Testis (tissue), 2 donors: ENCODE measurements at regions not wholly inside any gene's neighbourhood (a gene's known extent, or its start where the extent isn't known, plus 50 kb on each side); places are given as distances from the start of the nearest gene placed in this dataset.

Experiments used
- DNase-seq: peaks from one replicate; pipeline ENCODE4 v3.0.0-alpha.2; 2019
- H3K27ac ChIP-seq, 2 donors: fragments of 200-600 bp; sonication (generic); one replicate each; pipeline ENCODE4 v1.5.1; 2019
- H3K27me3 ChIP-seq: fragments of 200-600 bp; sonication (generic); one replicate; pipeline ENCODE4 v1.5.1; 2019
- H3K36me3 ChIP-seq: fragments of 200-600 bp; sonication (generic); one replicate; pipeline ENCODE4 v1.5.1; 2017; ENCODE audit warnings: low read depth; ENCODE audit errors: missing control alignments
- H3K4me1 ChIP-seq: fragments of 200-600 bp; sonication (generic); one replicate; pipeline ENCODE4 v1.5.1; 2019
- H3K4me3 ChIP-seq, 2 donors: fragments of 200-600 bp; sonication (generic); one replicate each; pipeline ENCODE4 v1.5.1; 2017 to 2019
- H3K9me3 ChIP-seq: fragments of 200-600 bp; sonication (generic); one replicate; pipeline ENCODE4 v1.5.1; 2017
- POLR2A ChIP-seq: fragments of 450-650 bp; IDR thresholded peaks from one replicate; pipeline ENCODE4 v1.6.1; 2017; ENCODE audit warnings: antibody characterized with exemption, mild to moderate bottlenecking, moderate library complexity
- WGBS, 2 donors: methylation state at CpG; one replicate each; pipeline ENCODE4 v1.1.5; 2018; 5-methylcytosine and 5-hydroxymethylcytosine counted together
- intact Hi-C: fragments of 100-400 bp; cut with DNase I; formaldehyde crosslinking; loops from one replicate; pipeline ENCODE4 v1.15.1; 2023; ENCODE audit warnings: low total_unique reads
- TF ChIP-seq, protein P1 (sequence below), 3 experiments: fragments of 450-650 bp in 2 of 3; fragments of 200-600 bp in 1 of 3; sonication (generic) in 1 of 3; IDR thresholded peaks; one replicate each; pipeline ENCODE4 v1.5.1; 2016 to 2019; ENCODE audit warnings: antibody characterized with exemption in 3 of 3, mild to moderate bottlenecking in 2 of 3, moderate library complexity in 1 of 3

GRCh38 chr15:57862761-57863160 lies 156.2 kb downstream of the POLR2M start:
- Histone ChIP-seq H3K27me3 (no peaks in the 10 kb centered on the region), H3K9me3 (no peaks in the 10 kb centered on the region), H3K36me3 (no peaks in the 10 kb centered on the region), H3K27ac (no peak overlapping the region), H3K4me3 (no peak overlapping the region), H3K4me1 (no peaks in the 10 kb centered on the region)
- DNase-seq, result no peak
- intact Hi-C loops, result loop anchor here (5.0 to 10.0 kb wide), 2 partner anchors 205 to 308 kb away; partner anchors contain the start of gene ALDH1A2
- 72 to 79% methylated on average over 6 of the region's 6 CpGs for WGBS, 2 donors
- no peak for TF ChIP-seq POLR2A
- TF ChIP-seq, protein P1, sequence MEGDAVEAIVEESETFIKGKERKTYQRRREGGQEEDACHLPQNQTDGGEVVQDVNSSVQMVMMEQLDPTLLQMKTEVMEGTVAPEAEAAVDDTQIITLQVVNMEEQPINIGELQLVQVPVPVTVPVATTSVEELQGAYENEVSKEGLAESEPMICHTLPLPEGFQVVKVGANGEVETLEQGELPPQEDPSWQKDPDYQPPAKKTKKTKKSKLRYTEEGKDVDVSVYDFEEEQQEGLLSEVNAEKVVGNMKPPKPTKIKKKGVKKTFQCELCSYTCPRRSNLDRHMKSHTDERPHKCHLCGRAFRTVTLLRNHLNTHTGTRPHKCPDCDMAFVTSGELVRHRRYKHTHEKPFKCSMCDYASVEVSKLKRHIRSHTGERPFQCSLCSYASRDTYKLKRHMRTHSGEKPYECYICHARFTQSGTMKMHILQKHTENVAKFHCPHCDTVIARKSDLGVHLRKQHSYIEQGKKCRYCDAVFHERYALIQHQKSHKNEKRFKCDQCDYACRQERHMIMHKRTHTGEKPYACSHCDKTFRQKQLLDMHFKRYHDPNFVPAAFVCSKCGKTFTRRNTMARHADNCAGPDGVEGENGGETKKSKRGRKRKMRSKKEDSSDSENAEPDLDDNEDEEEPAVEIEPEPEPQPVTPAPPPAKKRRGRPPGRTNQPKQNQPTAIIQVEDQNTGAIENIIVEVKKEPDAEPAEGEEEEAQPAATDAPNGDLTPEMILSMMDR (IDR thresholded peaks at IDR 0.05), result no peak

GRCh38 chr15:57865294-57865693 lies 158.8 kb downstream of the POLR2M start:
- no peak overlapping the region for H3K27ac ChIP-seq
- no peaks in the 10 kb centered on the region for H3K36me3 ChIP-seq
- whole genome bisulfite sequencing, 2 donors, result 94 to 95% methylated on average over 3 of the region's 3 CpGs
- intact Hi-C loops, result loop anchor here (10.0 kb wide), 1 partner anchor 310 kb away; no protein-coding TSS in a partner anchor
- no peak overlapping the region for H3K4me3 ChIP-seq
- TF ChIP-seq, protein P1 (IDR thresholded peaks at IDR 0.05), result peak in 2 of 3 experiments; percentile 37 to 57
- TF ChIP-seq POLR2A, result no peak
- peak; percentile 28 for DNase-seq
- H3K4me1 ChIP-seq, result no peaks in the 10 kb centered on the region
- no peaks in the 10 kb centered on the region for H3K27me3 ChIP-seq
- H3K9me3 ChIP-seq, result no peaks in the 10 kb centered on the region

- 44 to 53% methylated on average over 7 of the region's 7 CpGs for WGBS, 2 donors
- Histone ChIP-seq H3K4me3 (no peak overlapping the region), H3K36me3 (no peaks in the 10 kb centered on the region), H3K9me3 (no peaks in the 10 kb centered on the region), H3K27me3 (no peaks in the 10 kb centered on the region), H3K4me1 (no peaks in the 10 kb centered on the region), H3K27ac (no peak overlapping the region)
- intact Hi-C loops, result loop anchor here (10.0 kb wide), 1 partner anchor 311 kb away; no protein-coding TSS in a partner anchor
- TF ChIP-seq, protein P1 (IDR thresholded peaks at IDR 0.05), result peak; percentile 27 to 50 (median 29)
- no peak for TF ChIP-seq POLR2A
- peak; percentile 78 for DNase-seq
These were observed 159.7 kb downstream of the POLR2M start for GRCh38 chr15:57866149-57866736.

GRCh38 chr15:57867970-57868798 lies 161.7 kb downstream of the POLR2M start:
- H3K27ac ChIP-seq, result no peak overlapping the region
- no peaks in the 10 kb centered on the region for H3K36me3 ChIP-seq
- intact Hi-C loops, result loop anchor here (10.0 kb wide), 1 partner anchor 313 kb away; no protein-coding TSS in a partner anchor
- WGBS, 2 donors, result 53 to 73% methylated on average over 15 to 16 of the region's 16 CpGs
- no peaks in the 10 kb centered on the region for H3K4me1 ChIP-seq
- DNase-seq, result peak; percentile 57
- TF ChIP-seq POLR2A, result no peak
- TF ChIP-seq, protein P1 (IDR thresholded peaks at IDR 0.05), result no peak
- peak overlapping the region in 1 of 2 donors; percentile 17 for H3K4me3 ChIP-seq
- no peaks in the 10 kb centered on the region for H3K27me3 ChIP-seq
- H3K9me3 ChIP-seq, result no peaks in the 10 kb centered on the region
